NCI-H1694 treated with DMSO at 0.1 percent for 48 hours (cell line): ENCODE measurements at regions not wholly inside any gene's neighbourhood (a gene's known extent, or its start where the extent isn't known, plus 50 kb on each side); places are given as distances from the start of the nearest gene placed in this dataset.

ENCODE experiments used
- DNase-seq: peaks from one replicate; lab custom pipeline; 2025; lab: John Stamatoyannopoulos, UW

- no peak for DNase-seq
These were observed 186.6 kb upstream of the ROPN1 start for GRCh38 chr3:124178531-124178930.

GRCh38 chr3:124200407-124200806 lies 208.5 kb upstream of the ROPN1 start:
- DNase-seq = no peak

- no peak for DNase-seq
These were observed 209.3 kb upstream of the ROPN1 start for GRCh38 chr3:124201226-124201625.

- peak; percentile 82 for DNase-seq
These were observed 209.9 kb upstream of the ROPN1 start for GRCh38 chr3:124201786-124202185.

GRCh38 chr3:124202754-124203153 lies 210.8 kb upstream of the ROPN1 start:
- DNase-seq = peak; percentile 24

- no peak for DNase-seq
These were observed 211.4 kb upstream of the ROPN1 start for GRCh38 chr3:124203292-124203691.

GRCh38 chr3:124206225-124207055 lies 214.5 kb upstream of the ROPN1 start:
- no peak for DNase-seq

- DNase-seq = no peak
These were observed 215.2 kb upstream of the ROPN1 start for GRCh38 chr3:124207077-124207476.

GRCh38 chr3:124207873-124208485 lies 216.1 kb upstream of the ROPN1 start:
- DNase-seq = no peak

- no peak for DNase-seq
These were observed 217.5 kb upstream of the ROPN1 start for GRCh38 chr3:124209426-124209825.

- DNase-seq = no peak
These were observed 219.0 kb upstream of the ROPN1 start for GRCh38 chr3:124210899-124211298.

GRCh38 chr3:124213641-124214040 lies 221.7 kb upstream of the ROPN1 start:
- DNase-seq = no peak

- DNase-seq = no peak
These were observed 225.6 kb upstream of the ROPN1 start for GRCh38 chr3:124217542-124217941.

GRCh38 chr3:124221422-124221821 lies 229.5 kb upstream of the ROPN1 start:
- no peak for DNase-seq

- DNase-seq = no peak
These were observed 231.9 kb upstream of the ROPN1 start for GRCh38 chr3:124223853-124224252.

GRCh38 chr3:124227150-124227630 lies 235.3 kb upstream of the ROPN1 start:
- DNase-seq = no peak

GRCh38 chr3:124229420-124229819 lies 237.5 kb upstream of the ROPN1 start:
- DNase-seq = no peak

- no peak for DNase-seq
These were observed 237.9 kb upstream of the ROPN1 start for GRCh38 chr3:124229836-124230235.

GRCh38 chr3:124230432-124230831 lies 238.5 kb upstream of the ROPN1 start:
- DNase-seq = no peak

GRCh38 chr3:124230998-124231397 lies 239.1 kb upstream of the ROPN1 start:
- no peak for DNase-seq

- DNase-seq = no peak
These were observed 242.9 kb upstream of the ROPN1 start for GRCh38 chr3:124234852-124235252.

GRCh38 chr3:124235446-124235845 lies 243.5 kb upstream of the ROPN1 start:
- DNase-seq = no peak

GRCh38 chr3:124243177-124243859 lies 251.4 kb upstream of the ROPN1 start:
- no peak for DNase-seq
